ENCODE measurements at regions not wholly inside any gene's neighbourhood (a gene's known extent, or its start where the extent isn't known, plus 50 kb on each side); places are given as distances from the start of the nearest gene placed in this dataset.
"Not testable (repeated sequence)": the region's sequence is repeated elsewhere in the genome, so short reads cannot be mapped to it uniquely, and the experiment has no call there.

DNA sequence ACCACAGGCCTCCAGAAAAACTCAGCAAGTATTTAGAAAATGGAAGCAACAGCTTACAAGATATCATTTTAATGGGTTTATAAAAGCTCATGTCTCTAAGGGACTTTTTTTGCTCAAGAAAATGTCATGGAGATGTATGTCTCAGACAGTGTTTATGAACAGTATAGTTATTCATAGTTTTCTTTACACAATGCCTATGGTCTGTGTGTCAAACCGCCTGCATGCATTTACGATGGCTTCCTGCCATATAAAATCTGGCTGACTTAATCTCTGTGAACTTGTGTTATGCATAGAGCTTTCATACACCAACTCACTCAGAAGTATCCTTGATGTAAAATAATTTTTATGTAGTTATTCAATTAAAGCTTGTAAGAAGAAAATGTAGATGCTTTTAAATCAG lies 1314.2 kb upstream of the LRRTM3 start:
- no peak for DNase-seq (ENCODE audit: low read depth in 2 of 2)

DNA sequence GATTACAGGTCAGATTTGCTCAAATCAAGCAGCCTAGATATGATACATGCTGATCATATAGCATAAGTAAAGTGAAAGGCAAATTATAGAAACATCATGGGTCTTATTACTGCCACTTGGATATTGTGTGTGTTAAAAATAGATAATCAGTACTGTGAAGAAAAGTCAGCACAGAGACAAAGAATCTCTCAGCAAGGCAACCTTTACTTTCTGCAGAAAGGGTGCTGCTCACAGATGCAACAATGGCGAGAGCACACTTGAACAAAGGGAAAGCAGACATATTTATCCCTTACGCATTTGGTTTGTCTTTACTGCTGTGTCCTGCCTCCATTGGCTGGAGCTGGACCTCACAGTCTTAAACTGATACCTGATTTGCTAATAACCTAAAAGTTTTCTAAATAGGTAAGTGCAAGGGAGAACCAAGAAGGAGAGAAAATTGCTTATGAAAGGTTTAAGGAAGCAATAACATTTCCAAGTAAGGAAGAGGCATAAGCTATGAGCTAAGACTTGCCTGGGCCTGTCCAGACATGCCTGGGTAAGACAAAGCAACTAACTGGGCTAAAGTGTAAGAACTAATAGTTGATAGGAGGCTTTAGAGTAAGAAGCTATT lies 1310.8 kb upstream of the LRRTM3 start:
- no peak for DNase-seq (ENCODE audit: low read depth in 2 of 2)

DNA sequence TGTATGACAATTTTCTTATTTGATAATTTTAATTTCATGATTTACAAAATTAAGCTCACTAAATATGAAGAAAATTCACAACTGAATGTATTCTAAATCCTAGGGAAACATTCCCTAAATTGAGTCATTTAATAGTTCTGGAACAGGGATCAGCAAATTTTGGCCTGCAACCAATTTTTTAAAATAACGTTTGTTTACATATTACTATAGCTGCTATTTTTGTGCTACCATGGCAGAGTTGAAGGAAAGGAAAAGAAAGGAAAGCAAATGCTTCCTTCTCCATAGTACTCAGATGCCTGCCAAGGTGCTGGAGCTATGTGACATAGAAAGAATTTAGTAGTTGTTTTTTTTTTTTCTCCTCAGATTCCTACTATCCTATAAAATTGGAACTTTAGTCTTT lies 1307.7 kb upstream of the LRRTM3 start:
- no peak for DNase-seq (ENCODE audit: low read depth in 2 of 2)

DNA sequence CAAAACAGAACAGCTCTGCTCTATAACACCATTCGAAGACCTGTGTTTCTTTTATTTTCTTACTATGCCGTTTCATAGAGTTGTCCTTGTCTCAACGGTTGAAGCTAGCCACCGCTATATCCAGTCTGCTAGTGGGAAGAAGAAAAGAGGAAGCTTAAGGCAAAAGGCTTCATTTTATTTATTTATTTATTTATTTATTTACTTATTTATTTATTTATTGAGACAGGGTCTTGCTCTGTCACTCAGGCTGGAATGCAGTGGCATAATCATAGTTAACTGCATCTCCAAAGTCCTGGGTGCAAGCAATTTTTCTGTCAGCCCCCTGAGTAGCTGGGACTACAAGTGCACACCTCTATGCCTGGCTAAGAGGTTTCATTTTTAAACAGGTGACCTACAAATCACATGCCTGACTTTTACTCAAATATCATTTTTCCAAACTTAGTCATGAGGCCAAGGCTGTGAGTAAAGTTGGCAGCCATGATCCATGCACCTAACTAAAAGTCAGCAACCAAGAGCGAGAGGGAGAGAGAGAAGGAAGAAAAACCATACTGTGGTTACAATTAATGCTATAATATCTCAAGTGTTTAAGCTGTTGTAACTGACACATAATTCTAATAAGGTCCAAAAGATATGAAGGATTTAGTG lies 1305.3 kb upstream of the LRRTM3 start:
- no peak for DNase-seq (ENCODE audit: low read depth in 2 of 2)

DNA sequence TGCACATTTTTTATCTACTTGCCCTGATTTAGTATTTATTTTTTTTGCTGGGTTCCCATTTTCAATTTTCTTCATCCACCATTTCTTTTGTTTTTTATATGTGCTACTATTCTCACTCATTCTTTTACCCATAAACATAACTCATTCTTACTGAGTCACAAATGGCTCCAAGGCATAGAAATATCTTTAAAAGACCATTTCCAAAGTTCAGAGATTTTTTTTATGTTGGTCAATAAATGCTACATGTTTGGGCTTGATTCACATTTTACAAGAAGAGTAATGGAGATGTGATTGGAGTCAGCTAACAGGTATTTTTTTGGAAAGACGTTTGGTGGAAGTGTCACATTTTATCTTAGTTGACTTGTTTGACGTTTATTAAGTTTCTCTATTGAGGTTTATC lies 1303.2 kb upstream of the LRRTM3 start:
- DNase-seq (ENCODE audit: low read depth in 2 of 2): no peak

DNA sequence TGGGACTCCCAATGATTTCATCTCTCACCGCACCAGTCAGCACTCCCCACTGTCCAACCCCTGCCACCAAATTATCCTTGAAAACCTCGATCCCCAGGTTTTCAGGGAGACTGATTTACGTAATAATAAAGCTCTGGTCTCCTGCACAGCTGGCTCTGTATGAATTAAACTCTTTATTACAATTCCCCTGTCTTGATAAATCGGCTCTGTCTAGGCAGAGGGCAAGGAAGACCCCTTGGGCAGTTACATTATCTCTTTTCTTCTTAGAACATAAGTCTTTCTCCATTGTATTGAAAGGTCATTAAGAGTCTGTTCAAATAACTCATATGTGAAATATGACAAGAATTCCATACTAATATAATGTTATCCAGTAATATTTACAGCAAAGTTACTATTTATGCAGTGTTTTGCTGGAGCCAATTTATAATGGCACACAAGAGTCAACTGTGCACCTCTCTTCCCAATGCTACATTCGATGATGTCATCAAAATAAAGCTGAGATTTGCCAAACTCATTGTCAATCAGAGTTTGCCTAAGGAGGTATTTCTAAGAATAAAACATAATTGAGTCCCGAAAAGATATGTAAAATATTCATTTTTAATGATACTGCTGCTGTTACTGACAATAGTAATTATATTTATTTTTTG lies 1297.2 kb upstream of the LRRTM3 start:
- DNase-seq (ENCODE audit: low read depth in 2 of 2): no peak

DNA sequence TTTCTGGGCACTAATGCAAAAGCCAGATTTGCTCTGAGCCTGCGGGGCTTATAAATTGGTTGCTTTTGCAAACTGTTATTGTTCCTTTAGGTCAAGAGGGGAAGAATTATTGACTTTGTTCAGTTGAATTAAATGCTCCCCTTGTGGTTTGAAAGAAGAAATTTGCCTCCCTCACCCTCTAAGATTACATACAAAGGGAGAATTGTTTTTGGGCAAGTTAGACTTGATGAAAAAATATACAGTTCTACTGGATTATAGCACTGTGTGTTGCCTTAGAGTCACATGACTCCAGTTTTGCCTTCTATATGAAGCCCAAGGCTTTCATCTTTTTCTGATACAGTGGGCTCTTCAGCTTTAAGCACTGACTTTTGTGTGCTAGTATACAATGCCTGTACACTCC lies 1265.8 kb upstream of the LRRTM3 start:
- no peak for DNase-seq (ENCODE audit: low read depth in 2 of 2)

DNA sequence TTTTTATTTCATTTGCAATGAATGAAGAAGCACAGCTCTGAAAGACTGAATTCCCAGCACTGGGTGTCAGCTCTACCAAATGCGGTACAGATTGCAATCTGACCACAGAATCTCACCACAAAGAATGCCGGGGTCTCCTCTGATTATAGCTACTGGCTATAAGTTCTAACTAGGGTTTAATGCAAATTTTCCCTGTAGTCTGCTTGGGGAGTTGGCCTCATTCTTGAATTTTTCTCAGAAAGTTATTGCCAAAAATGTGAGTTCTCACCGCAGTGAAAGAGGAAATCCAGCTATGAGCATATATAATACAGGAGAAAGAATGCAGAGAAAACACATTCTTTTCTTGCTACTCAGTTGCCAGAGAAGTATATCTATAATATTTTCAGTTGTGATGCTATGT lies 1255.7 kb upstream of the LRRTM3 start:
- no peak for DNase-seq (ENCODE audit: low read depth in 2 of 2)

DNA sequence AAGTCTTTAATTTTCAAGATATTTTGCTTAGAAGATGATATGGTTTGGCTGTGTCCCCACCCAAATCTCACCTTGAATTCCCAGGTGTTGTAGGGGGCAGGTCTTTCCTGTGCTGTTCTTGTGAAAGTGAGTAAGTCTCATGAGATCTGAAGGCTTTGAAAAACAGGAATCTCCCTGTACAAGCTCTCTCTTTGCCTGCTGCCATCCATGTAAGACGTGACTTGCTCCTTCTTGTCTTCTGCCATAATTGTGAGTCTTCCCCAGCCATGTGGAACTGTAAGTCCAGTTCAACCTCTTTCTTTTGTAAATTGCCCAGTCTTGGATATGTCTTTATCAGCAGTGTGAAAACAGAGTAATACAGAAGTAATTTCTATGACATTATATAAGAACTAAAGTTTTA lies 1255.2 kb upstream of the LRRTM3 start:
- not testable (repeated sequence) for DNase-seq (ENCODE audit: low read depth in 2 of 2)

DNA sequence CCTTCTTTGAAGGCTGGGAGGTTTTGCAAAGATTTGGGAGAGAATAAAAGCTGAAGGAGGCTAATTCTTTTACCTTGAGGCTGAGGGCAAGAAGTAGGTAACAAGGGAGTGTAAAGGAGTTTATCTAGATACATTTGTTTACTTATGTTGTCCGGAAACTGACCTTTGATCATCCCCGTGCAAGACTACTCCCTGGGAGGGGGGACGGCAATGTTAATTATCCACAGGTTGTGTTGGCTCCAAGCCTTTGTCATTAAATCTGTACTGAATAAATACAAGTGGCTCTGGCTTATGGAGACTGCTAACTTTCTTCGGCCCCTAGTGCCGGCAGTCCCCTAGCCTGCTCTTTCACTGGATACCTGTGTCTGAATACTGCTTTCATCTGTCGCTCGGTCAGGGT lies 1250.6 kb upstream of the LRRTM3 start:
- DNase-seq (ENCODE audit: low read depth in 2 of 2): no peak

DNA sequence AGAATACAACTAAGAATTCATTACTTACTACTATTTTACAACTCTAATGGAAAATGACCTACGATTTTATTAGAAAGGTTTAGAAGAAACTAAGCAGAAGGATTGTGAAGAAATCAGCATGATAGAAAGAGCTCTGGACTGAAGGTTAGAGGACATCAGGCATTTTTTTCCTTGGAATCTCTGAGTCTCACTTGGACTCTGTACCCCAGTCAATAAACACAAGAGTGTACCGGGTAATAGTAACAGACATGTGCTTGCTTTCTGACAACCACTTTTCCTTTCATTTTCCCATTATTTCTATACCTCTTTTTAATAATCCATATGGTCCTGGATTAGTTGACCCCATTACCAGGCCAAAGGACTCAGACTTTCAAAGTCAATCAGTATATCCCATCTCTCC lies 1240.9 kb upstream of the LRRTM3 start:
- no peak for DNase-seq (ENCODE audit: low read depth in 2 of 2)

DNA sequence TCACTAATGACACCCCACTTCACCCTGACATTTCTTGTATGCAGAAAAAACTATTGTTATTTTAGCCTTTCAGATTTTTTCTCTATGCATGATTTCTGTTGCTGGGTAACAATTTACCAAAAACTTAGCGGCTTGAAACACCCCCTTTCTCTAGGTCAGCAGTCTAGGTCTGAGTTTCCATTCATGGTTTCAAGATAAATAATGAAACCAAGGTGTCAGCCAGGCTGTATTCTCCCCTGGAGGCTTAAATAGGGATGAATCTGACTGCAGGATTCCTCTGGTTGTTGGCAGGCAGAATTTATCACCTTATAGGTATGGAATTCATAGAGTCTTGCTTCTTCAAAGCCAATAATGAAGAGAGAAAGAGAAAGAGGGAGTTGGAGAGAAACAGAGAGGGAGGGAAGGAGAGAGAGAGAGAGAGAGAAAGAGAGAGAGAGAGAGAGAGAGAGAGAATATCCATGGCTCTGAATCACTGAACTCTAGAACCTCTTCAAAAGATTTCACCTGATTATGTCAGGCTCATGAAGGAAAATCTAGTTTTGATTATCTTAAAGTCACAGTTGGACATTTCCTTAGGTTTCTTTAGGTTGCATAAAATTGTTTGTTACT lies 1224.6 kb upstream of the LRRTM3 start:
- DNase-seq (ENCODE audit: low read depth in 2 of 2): no peak

DNA sequence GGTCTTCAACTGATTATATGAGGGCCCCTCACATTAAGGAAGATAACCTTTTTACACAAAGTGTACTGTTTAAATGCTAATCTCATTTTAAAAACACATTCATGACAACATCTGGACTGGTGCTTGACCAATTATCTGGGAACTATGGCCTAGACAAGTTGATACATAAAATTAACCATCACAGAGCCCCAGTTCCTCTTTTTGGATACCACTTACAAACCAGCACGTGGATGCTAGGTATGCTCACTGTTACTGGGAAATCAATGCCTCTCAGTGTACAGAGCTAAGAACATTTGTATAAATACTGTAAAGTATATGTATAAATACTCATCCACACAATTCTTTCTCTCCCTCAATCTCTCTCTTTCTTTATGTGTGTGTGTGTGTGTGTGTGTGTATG lies 1217.8 kb upstream of the LRRTM3 start:
- no peak for DNase-seq (ENCODE audit: low read depth in 2 of 2)

DNA sequence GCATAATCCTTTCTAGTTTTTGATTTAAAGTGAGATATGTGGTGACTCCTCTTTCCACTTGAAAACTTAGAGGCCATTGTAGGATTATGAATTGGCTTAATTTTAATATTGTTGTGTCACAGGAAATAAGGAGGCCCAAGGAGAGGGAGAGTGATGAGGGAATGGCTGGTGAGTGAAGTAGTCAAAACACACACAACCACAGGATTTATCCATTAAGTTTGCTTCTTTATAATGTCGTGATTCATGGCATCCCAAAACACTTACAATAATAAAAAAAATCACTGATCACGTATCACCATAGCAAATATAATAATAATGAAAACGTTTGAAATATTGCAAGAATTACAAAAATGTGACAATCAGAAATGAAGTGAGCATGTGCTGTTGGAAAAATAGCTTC lies 1215.5 kb upstream of the LRRTM3 start:
- DNase-seq (ENCODE audit: low read depth in 2 of 2): no peak

DNA sequence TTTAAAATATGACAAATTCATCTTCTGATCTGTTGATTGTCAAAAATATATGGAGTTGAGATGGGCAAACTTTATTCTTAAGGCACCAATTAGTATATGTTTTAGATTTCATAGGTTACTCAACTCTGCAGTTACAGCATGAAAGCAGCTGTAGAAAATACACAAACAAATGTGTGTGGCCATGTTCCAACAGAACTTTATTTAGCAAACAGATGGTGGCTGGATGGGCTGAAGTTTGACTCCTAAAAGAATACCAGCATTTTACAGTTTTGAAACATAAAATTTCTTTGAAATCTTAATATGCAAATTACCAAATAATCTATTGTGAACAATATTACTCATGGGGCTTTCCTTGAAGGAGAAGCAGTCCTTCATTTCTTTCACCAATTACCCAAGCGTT lies 1206.0 kb upstream of the LRRTM3 start:
- no peak for DNase-seq (ENCODE audit: low read depth in 2 of 2)

DNA sequence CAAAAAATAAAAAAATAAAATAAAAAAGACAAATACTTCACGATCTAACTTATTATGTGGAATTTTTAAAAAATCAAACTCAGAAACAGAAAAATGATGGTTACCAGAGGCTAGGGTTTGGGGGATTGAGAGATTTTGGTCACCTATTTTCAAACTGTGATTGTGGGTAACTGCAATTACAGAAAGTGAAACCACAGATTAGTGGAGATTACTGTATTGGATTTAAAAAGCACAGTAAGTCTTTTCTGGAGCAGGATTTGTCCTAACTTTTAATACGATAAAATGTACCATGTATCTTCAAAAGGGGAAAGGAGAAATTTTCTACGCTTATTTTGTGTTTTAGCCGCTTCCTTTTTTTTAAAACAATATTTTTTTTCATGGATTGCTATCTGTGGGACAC lies 1204.9 kb upstream of the LRRTM3 start:
- no peak for DNase-seq (ENCODE audit: low read depth in 2 of 2)

DNA sequence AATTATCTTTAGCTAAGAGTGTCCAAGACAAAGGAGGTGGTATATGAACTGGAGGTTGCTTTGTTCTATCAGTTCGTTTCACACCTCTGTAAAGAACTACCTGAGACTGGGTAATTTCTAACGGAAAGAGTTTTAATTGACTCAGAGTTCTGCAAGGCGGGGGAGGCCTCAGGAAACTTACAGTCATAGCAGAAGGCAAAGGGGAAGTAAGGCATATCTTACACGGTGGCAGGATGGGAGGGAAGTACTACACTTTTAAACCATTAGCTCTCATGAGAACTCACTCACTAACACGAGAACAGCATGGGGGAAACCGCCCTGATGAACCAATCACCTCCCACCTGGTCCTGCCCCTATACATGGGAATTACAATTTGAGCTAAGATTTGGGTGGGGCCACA lies 1202.3 kb upstream of the LRRTM3 start:
- no peak for DNase-seq (ENCODE audit: low read depth in 2 of 2)

DNA sequence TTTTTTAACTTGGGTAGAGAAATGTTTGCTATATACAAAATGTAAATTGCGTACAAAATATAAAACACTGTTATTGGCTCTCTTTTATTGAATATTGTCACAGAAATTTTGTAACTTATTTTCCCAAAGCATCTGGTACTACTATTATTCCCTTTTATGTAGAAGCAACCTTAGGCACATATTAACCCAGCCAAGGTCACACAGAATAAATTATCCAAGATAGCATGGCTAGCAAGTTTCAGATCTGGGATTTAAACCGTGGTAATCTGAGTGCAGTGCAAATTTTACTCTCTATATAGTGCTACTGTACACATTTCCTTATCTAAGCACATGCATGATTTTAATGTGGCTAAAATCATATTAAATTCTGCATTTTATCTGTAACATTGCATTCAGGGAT lies 1190.5 kb upstream of the LRRTM3 start:
- DNase-seq (ENCODE audit: low read depth in 2 of 2): no peak

DNA sequence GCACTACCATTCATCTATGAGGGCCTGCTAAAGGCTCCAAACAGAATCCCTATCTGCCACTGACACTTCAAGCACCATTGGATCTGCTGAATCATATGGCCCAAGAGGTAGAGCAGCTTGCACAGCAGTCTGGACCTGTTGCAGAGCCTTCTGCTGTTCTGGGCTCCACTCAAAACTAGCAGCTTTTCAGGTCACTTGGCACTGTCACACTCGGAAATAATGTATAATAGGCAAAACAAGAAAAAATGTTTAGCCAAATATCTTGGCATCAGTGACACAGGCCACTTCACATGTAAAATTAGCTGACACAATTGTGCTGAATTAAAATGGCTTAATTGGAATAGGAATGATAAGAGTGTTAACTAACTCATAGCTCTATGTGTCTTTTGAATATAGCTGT lies 1182.9 kb upstream of the LRRTM3 start:
- no peak for DNase-seq (ENCODE audit: low read depth in 2 of 2)

DNA sequence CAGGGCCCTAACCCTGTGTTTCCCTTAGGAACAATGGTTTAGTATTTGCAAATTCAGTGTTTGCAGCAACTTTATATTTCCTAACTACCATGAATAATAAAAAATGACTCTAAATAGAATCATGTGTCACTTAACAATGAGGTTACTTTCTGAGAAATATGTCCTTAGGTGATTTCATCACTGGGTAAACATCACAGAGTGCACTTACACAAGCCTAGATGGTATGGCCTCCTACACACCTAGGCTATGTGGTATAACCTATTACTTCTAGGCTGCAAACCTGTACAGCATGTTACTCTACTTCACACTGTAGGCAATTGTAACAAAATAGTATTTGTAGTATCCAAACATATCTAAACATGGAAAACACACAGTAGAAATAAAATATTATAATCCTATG lies 1174.6 kb upstream of the LRRTM3 start:
- DNase-seq (ENCODE audit: low read depth in 2 of 2): no peak

DNA sequence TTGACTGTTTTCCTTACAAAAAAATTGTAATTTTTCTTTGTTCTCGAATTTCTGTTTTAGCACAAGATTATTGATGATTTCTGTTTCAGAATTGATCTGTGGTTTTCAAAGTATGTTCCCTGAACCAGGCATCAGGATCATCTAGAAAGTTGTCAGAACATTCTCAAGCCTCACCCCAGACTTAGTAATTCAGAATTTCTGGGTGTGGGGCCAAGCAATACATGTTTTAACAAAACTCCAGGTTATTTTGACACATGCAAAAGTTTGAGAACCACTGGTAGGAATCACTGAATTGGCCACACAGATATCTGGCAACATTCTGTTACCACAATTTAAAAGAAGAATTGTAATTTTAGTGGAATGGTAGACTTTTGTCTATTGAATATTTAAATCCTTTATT lies 1173.9 kb upstream of the LRRTM3 start:
- DNase-seq (ENCODE audit: low read depth in 2 of 2): no peak

DNA sequence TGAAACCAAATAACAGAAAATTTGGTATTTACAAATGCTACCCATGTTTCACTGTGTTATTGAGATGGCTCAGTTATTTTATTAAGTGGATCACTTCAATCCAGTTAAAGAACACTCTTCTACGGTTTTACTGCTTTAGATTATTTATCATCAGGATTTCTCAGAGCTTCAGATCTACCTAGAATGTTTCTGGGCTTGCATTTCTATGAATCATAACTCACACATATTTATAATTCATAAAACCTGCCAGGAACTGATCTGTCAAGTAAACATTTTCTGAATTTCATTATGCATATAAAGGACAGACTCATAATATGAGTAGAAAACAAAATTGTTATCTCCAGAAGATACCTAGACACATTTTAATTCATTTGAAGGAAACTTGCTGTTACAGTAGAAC lies 1172.3 kb upstream of the LRRTM3 start:
- DNase-seq (ENCODE audit: low read depth in 2 of 2): no peak

DNA sequence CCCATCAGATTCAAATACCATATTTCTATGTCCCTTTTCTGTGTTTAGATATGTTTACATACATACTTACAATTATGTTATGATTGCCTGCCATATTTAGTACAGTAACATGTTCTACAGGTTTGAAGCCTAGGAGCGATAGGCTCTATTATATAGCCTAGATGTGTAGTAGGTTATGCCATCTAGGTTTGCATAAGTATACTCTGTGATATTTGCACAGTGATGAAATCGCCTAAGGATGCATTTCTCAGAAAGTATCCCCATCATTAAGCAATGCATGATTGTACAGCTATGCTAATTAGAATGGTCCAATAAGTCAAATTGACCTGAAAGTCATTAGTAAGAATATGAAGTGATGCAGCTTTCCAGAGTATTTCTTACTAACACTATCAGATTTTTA lies 1171.7 kb upstream of the LRRTM3 start:
- DNase-seq (ENCODE audit: low read depth in 2 of 2): no peak
